ENCODE measurements at regions not wholly inside any gene's neighbourhood (a gene's known extent, or its start where the extent isn't known, plus 50 kb on each side); places are given as distances from the start of the nearest gene placed in this dataset.

- TF ChIP-seq CTCF (IDR thresholded peaks at IDR 0.05; ENCODE audit: extremely low read depth in 1 of 2, insufficient read depth in 1 of 2, low read depth in 1 of 2, low read length in 2 of 2), result no peak
- TF ChIP-seq POLR2A (IDR thresholded peaks at IDR 0.05; ENCODE audit: low read depth, low read length), result no peak
Observed at GRCh38 chr2:239595726-239596125, 194.9 kb upstream of the HDAC4 start.
